Astrocyte (in vitro differentiated cells and primary cell): ENCODE measurements at regions not wholly inside any gene's neighbourhood (a gene's known extent, or its start where the extent isn't known, plus 50 kb on each side); places are given as distances from the start of the nearest gene placed in this dataset.

Experiments used
- DNase-seq: peaks from one replicate; pipeline ENCODE4 v3.0.0-alpha.2; 2010; ENCODE audit warnings: low read depth
- FAIRE-seq: peaks from 2 replicates; lab custom pipeline; 2011; peaks lifted over from hg19 to GRCh38; lab: Jason Lieb, UNC
- H2AFZ ChIP-seq: 2 replicates; pipeline ENCODE4 v1.6.0; 2012; ENCODE audit warnings: low read depth, low read length, inconsistent platforms
- H3K27ac ChIP-seq: 2 replicates; pipeline ENCODE4 v1.5.1; 2011; ENCODE audit warnings: low read depth, low read length, inconsistent platforms
- H3K27me3 ChIP-seq: 2 replicates; pipeline ENCODE4 v1.6.0; 2011; ENCODE audit warnings: low read length, inconsistent platforms; ENCODE audit not compliant: insufficient read depth
- H3K36me3 ChIP-seq: 2 replicates; pipeline ENCODE4 v1.5.1; 2011; ENCODE audit warnings: low read length, inconsistent platforms; ENCODE audit not compliant: insufficient read depth
- H3K4me1 ChIP-seq: 2 replicates; pipeline ENCODE4 v1.5.1; 2011; ENCODE audit warnings: low read length, inconsistent platforms; ENCODE audit not compliant: insufficient read depth
- H3K4me2 ChIP-seq: 2 replicates; pipeline ENCODE4 v1.6.0; 2012; ENCODE audit warnings: low read length, inconsistent platforms
- H3K4me3 ChIP-seq: 2 replicates; pipeline ENCODE4 v1.5.1; 2011; ENCODE audit warnings: low read depth, mild to moderate bottlenecking, low read length, inconsistent platforms; ENCODE audit not compliant: insufficient read depth
- H3K79me2 ChIP-seq: 2 replicates; pipeline ENCODE4 v1.6.0; 2012; ENCODE audit warnings: mild to moderate bottlenecking, low read length, inconsistent platforms; ENCODE audit not compliant: insufficient read depth
- H3K9ac ChIP-seq: 2 replicates; pipeline ENCODE4 v1.6.0; 2012; ENCODE audit warnings: mild to moderate bottlenecking, low read length, inconsistent platforms
- H3K9me3 ChIP-seq: 2 replicates; pipeline ENCODE4 v1.5.1; 2012; ENCODE audit warnings: low read depth, mild to moderate bottlenecking, low read length, inconsistent platforms; ENCODE audit not compliant: insufficient read depth
- H4K20me1 ChIP-seq: 2 replicates; pipeline ENCODE4 v1.6.0; 2012; ENCODE audit warnings: low read length, inconsistent platforms; ENCODE audit not compliant: insufficient read depth
- H3K27ac Mint-ChIP-seq: one replicate; pipeline ENCODE4 v1.8.0; 2021; ENCODE audit warnings: mild to moderate bottlenecking, mixed read lengths; ENCODE audit not compliant: unreplicated experiment
- H3K27me3 Mint-ChIP-seq: one replicate; pipeline ENCODE4 v1.8.0; 2021; ENCODE audit warnings: low read depth, mixed read lengths; ENCODE audit not compliant: unreplicated experiment
- H3K36me3 Mint-ChIP-seq: one replicate; pipeline ENCODE4 v1.8.0; 2021; ENCODE audit warnings: low read depth, mixed read lengths; ENCODE audit not compliant: unreplicated experiment
- H3K4me1 Mint-ChIP-seq: one replicate; pipeline ENCODE4 v1.8.0; 2021; ENCODE audit warnings: low read depth, mixed read lengths; ENCODE audit not compliant: unreplicated experiment
- H3K4me3 Mint-ChIP-seq: one replicate; pipeline ENCODE4 v1.8.0; 2021; ENCODE audit warnings: mild to moderate bottlenecking, moderate library complexity, mixed read lengths; ENCODE audit not compliant: unreplicated experiment
- H3K9me3 Mint-ChIP-seq: one replicate; pipeline ENCODE4 v1.8.0; 2021; ENCODE audit warnings: mild to moderate bottlenecking, mixed read lengths; ENCODE audit not compliant: unreplicated experiment
- EZH2 ChIP-seq: IDR thresholded peaks from 2 replicates; pipeline ENCODE4 v1.6.1; 2012; ENCODE audit warnings: mild to moderate bottlenecking, low read length, inconsistent platforms; ENCODE audit not compliant: insufficient read depth
- TF ChIP-seq, protein P1 (sequence below): IDR thresholded peaks from 2 replicates; pipeline ENCODE4 v1.5.1; 2011; ENCODE audit warnings: low read depth, mild to moderate bottlenecking, inconsistent platforms, low read length, moderate library complexity; ENCODE audit not compliant: insufficient read depth

- Mint-ChIP-seq H3K4me1 (no peaks in the 10 kb centered on the region), H3K27me3 (peaks cover 5% of the 10 kb centered on the region), H3K27ac (no peak overlapping the region), H3K9me3 (peaks cover 3% of the 10 kb centered on the region), H3K36me3 (no peaks in the 10 kb centered on the region), H3K4me3 (no peak overlapping the region)
- DNase-seq: no peak
- no peaks in the 10 kb centered on the region for H3K27me3 ChIP-seq
- H3K9me3 ChIP-seq: peaks cover 4% of the 10 kb centered on the region
- H3K27ac ChIP-seq: no peak overlapping the region
- H3K36me3 ChIP-seq: no peaks in the 10 kb centered on the region
- no peak overlapping the region for H3K9ac ChIP-seq
- no peak for FAIRE-seq
- H2AFZ ChIP-seq: no peak overlapping the region
- no peak overlapping the region for H3K4me3 ChIP-seq
- no peak overlapping the region for H3K4me2 ChIP-seq
- H3K79me2 ChIP-seq: no peaks in the 10 kb centered on the region
- no peak for TF ChIP-seq EZH2
- TF ChIP-seq, protein P1, sequence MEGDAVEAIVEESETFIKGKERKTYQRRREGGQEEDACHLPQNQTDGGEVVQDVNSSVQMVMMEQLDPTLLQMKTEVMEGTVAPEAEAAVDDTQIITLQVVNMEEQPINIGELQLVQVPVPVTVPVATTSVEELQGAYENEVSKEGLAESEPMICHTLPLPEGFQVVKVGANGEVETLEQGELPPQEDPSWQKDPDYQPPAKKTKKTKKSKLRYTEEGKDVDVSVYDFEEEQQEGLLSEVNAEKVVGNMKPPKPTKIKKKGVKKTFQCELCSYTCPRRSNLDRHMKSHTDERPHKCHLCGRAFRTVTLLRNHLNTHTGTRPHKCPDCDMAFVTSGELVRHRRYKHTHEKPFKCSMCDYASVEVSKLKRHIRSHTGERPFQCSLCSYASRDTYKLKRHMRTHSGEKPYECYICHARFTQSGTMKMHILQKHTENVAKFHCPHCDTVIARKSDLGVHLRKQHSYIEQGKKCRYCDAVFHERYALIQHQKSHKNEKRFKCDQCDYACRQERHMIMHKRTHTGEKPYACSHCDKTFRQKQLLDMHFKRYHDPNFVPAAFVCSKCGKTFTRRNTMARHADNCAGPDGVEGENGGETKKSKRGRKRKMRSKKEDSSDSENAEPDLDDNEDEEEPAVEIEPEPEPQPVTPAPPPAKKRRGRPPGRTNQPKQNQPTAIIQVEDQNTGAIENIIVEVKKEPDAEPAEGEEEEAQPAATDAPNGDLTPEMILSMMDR: no peak
- no peaks in the 10 kb centered on the region for H3K4me1 ChIP-seq
- H4K20me1 ChIP-seq: no peaks in the 10 kb centered on the region
Observed at GRCh38 chr6:63394656-63395308, 75.0 kb upstream of the LGSN start.

GRCh38 chr6:63395381-63395780 lies 75.6 kb upstream of the LGSN start:
- H3K9me3 Mint-ChIP-seq: peaks cover 3% of the 10 kb centered on the region
- no peaks in the 10 kb centered on the region for H3K36me3 ChIP-seq
- H3K4me3 ChIP-seq: no peak overlapping the region
- H3K27ac Mint-ChIP-seq: no peak overlapping the region
- H3K36me3 Mint-ChIP-seq: no peaks in the 10 kb centered on the region
- H3K4me1 Mint-ChIP-seq: no peaks in the 10 kb centered on the region
- H3K9ac ChIP-seq: no peak overlapping the region
- no peak for DNase-seq
- no peaks in the 10 kb centered on the region for H4K20me1 ChIP-seq
- no peak for TF ChIP-seq EZH2
- TF ChIP-seq, protein P1: no peak
- H3K27me3 ChIP-seq: no peaks in the 10 kb centered on the region
- H3K9me3 ChIP-seq: peaks cover 4% of the 10 kb centered on the region
- H3K79me2 ChIP-seq: no peaks in the 10 kb centered on the region
- no peak overlapping the region for H3K4me2 ChIP-seq
- no peak overlapping the region for H2AFZ ChIP-seq
- no peak overlapping the region for H3K4me3 Mint-ChIP-seq
- peaks cover 5% of the 10 kb centered on the region for H3K27me3 Mint-ChIP-seq
- no peak for FAIRE-seq
- no peak overlapping the region for H3K27ac ChIP-seq
- H3K4me1 ChIP-seq: no peaks in the 10 kb centered on the region

- FAIRE-seq: no peak
- H2AFZ ChIP-seq: no peak overlapping the region
- Mint-ChIP-seq H3K4me3 (no peak overlapping the region), H3K36me3 (no peaks in the 10 kb centered on the region), H3K4me1 (no peaks in the 10 kb centered on the region), H3K27ac (no peak overlapping the region), H3K9me3 (no peaks in the 10 kb centered on the region), H3K27me3 (no peaks in the 10 kb centered on the region)
- no peaks in the 10 kb centered on the region for H3K79me2 ChIP-seq
- H3K27me3 ChIP-seq: no peaks in the 10 kb centered on the region
- no peaks in the 10 kb centered on the region for H3K4me1 ChIP-seq
- no peak for DNase-seq
- no peaks in the 10 kb centered on the region for H3K36me3 ChIP-seq
- H3K9me3 ChIP-seq: no peaks in the 10 kb centered on the region
- H4K20me1 ChIP-seq: no peaks in the 10 kb centered on the region
- TF ChIP-seq, protein P1: no peak
- TF ChIP-seq EZH2: no peak
- H3K4me3 ChIP-seq: no peak overlapping the region
- H3K4me2 ChIP-seq: no peak overlapping the region
- H3K9ac ChIP-seq: no peak overlapping the region
- H3K27ac ChIP-seq: no peak overlapping the region
Observed at GRCh38 chr6:63403725-63404124, 83.9 kb upstream of the LGSN start.
